Stimulated activated naive CD8-positive, alpha-beta T cell treated with anti-CD3 and anti-CD28 coated beads, Interleukin-15, amount 100 ng/mL, for 72 hours (primary cell): ENCODE measurements at regions not wholly inside any gene's neighbourhood (a gene's known extent, or its start where the extent isn't known, plus 50 kb on each side); places are given as distances from the start of the nearest gene placed in this dataset.

Source experiments
- ATAC-seq: fragments of 150-1000 bp; cut with Tn5 transposase; 2 replicates; pipeline ENCODE4 v1.10.0; 2021; ENCODE audit warnings: mild to moderate bottlenecking, moderate library complexity
- DNase-seq, 2 donors: peaks; one replicate each; pipeline ENCODE4 v3.0.0; 2021 to 2022
- H3K27ac Mint-ChIP-seq, 2 donors: one replicate each; pipeline ENCODE4 v1.8.0; 2022; ENCODE audit warnings: mild to moderate bottlenecking in 2 of 2, mixed read lengths in 2 of 2, moderate library complexity in 2 of 2
- H3K27me3 Mint-ChIP-seq: one replicate; pipeline ENCODE4 v1.8.0; 2022; ENCODE audit warnings: mixed read lengths
- H3K4me1 Mint-ChIP-seq: one replicate; pipeline ENCODE4 v1.8.0; 2022; ENCODE audit warnings: mild to moderate bottlenecking, mixed read lengths
- H3K4me3 Mint-ChIP-seq, 2 donors: one replicate each; pipeline ENCODE4 v1.8.0; 2022; ENCODE audit warnings: mild to moderate bottlenecking in 2 of 2, mixed read lengths in 2 of 2, moderate library complexity in 1 of 2
- H3K9me3 Mint-ChIP-seq, 2 donors: one replicate each; pipeline ENCODE4 v1.8.0; 2022; ENCODE audit warnings: mixed read lengths in 2 of 2

DNA sequence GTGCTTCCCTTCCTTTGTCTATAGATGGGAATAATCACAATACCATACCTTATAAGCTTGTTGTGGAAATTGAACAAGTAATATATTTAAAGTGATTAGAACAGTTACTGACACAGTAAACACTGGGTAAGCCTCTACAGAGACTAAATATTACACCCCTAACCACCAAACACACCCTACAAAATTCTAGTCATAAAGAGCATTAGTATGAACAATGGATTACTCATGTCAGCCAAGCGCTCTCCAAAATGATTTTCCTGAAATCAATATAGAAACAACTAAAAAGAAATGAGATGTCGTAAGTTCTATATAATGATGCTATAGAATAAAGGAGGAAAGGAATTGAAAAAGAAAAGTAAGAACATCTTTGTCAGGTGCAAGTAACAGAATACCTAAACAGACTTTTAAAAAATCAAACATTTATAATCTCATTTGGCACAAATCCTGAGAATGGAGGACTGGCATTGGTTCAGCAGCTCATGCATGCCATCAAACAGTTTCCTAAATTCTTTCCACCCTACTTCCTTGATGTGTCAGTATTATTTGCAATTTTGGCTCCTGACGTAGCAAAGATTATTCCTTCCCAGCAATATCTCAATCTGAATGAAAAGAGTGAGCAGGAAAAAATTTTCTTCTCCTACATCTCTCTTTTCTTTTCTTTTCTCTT, 118.0 kb downstream of the SINHCAF start:
- H3K9me3 Mint-ChIP-seq = no peaks in the 10 kb centered on the region
- H3K27me3 Mint-ChIP-seq = peaks cover 7% of the 10 kb centered on the region
- H3K4me1 Mint-ChIP-seq = peaks cover 13% of the 10 kb centered on the region
- no peak overlapping the region for H3K4me3 Mint-ChIP-seq
- no peak for DNase-seq
- ATAC-seq = peak; percentile 48
- no peak overlapping the region for H3K27ac Mint-ChIP-seq

DNA sequence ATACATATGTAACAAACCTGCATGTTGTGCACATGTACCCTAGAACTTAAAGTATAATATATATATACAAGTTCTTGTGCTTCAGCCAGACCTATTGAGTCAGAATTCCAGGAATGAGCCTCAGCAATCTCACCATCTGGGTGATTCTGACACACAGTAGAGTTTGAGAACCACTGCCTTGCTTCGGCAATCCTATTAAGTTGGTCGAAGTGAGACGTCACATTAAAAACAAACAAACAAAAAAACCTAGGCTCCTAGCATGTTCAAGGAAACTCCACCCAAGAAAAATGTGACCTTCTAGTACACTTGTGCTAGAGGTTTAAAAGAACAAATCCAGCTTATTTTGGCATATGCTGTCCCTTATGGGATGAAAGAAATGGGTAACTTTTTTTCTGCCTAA, 115.8 kb downstream of the SINHCAF start:
- H3K4me1 Mint-ChIP-seq = peaks cover 3% of the 10 kb centered on the region
- H3K4me3 Mint-ChIP-seq = no peak overlapping the region
- H3K9me3 Mint-ChIP-seq = no peaks in the 10 kb centered on the region
- no peak overlapping the region for H3K27ac Mint-ChIP-seq
- H3K27me3 Mint-ChIP-seq = peaks cover 7% of the 10 kb centered on the region
- ATAC-seq (no peak), DNase-seq (no peak)

DNA sequence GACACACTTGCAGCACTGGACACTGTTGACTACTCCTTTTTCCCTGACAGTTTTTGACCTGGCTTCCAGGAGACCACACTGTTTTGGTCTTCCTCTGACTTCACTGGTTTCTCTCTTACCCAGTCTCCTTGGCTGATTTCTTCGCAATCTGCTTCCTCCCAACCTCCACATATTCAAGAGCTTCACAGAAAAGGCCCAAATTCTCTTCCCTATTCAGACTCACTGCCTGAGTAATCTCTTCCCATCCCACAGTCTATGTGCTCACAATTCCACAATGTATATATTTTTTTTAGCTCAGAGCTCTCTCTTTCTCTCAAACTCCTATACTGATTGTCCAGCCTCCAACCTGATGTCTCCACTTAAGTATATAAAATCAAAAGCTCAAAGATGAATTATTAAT, 115.4 kb downstream of the SINHCAF start:
- Mint-ChIP-seq H3K4me1 (no peaks in the 10 kb centered on the region), H3K9me3 (no peaks in the 10 kb centered on the region)
- no peak for DNase-seq

DNA sequence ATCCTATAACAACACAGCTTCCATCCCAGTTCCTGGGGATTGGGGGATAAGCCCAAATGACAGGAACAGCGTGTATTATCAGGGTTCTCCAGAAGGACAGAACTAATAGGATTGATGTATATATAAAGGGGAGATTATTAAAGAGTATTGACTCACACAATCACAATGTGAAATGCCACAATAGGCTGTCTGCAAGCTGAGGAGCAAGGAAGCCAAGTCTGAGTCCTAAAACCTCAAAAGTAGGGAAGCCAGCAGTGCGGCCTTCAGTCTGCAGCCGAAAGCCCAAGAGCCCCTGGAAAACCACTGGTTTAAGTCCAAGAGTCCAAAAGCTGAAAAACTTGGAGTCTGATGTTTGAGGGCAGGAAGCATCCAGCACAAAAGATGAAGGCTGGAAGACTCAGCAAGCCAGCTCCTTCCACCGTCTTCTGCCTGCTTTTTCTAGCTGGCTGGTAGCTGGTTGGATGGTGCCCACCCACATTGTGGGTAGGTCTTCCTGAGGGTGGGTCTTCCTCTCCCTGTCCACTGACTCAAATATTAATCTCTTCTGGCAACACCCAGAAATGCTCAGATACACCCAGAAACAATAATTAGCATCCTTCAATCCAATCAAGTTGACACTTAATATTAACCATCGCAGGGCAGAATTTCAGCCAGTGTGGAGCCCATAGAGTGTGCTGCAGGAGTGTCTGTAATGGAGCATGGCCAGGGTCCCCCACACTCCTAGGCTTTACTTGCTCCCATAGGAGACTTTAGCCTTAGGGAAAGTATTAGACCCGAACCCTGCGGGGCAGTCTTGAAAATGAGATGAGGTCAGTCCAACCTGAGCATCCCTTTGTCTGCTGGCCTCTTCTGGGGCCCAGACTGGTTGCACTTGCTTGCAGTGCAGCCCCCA, 111.1 kb downstream of the SINHCAF start:
- Mint-ChIP-seq H3K4me1 (no peaks in the 10 kb centered on the region), H3K9me3 (no peaks in the 10 kb centered on the region), H3K4me3 (no peak overlapping the region), H3K27me3 (peaks cover 25% of the 10 kb centered on the region), H3K27ac (no peak overlapping the region)
- DNase-seq (no peak), ATAC-seq (peak; percentile 21)

More for the DNA sequence above, 115.4 kb downstream of the SINHCAF start:
- no peak overlapping the region for H3K4me3 Mint-ChIP-seq
- no peak overlapping the region for H3K27ac Mint-ChIP-seq
- peaks cover 8% of the 10 kb centered on the region for H3K27me3 Mint-ChIP-seq
- ATAC-seq = no peak

DNA sequence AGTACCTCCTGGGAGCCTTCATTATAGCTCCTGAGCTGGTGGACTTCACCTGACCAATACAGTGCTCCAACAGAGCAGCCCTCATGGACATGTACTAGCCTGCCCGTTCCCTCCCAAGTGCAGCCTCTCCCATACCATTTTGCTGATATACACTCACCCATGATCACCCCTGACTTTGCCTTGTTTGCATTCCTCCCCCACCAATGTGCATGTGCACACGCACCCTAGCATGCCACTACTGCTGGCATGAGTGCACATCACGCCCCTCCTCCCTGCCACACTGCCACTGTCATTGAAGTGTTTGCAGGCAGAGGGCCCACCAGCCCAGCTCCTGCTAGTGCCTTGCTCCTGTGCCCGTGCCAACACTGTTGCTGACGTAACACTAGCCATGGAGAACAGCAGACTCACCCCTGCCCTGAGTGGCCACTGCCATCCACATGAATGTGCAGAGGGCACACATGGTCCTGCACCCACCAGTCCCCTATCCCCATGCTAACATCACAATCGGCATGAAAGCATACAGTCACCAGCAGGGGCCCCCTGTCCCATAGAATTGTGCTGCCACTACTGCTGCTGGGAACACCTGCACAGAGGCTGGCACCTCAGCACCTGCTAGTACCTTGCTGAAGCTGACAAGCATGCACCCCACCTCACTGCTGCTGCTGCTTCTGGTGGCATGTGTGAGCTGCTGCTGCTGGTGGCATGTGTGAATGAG, 110.3 kb downstream of the SINHCAF start:
- H3K9me3 Mint-ChIP-seq = no peaks in the 10 kb centered on the region
- no peak overlapping the region for H3K4me3 Mint-ChIP-seq
- H3K4me1 Mint-ChIP-seq = no peaks in the 10 kb centered on the region
- no peak overlapping the region for H3K27ac Mint-ChIP-seq
- DNase-seq (no peak), ATAC-seq (peak; percentile 19)
- peaks cover 33% of the 10 kb centered on the region for H3K27me3 Mint-ChIP-seq

DNA sequence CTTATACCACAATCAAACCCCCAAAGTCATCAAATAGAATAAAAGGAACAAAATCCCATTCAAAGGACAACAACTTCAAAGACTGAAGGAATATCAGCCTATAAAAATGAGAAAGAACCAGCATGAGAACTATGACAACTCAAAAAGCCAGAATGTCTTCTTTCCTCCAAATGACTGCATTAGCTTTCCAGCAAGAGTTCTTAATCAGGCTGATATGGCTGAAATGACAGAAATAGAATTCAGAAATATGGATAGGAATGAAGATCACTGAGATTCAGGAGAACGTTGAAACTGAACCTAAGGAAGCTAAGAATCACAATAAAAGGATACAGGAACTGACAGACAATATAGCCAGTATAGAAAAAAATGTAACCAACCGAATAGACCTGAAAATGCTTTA, 109.5 kb downstream of the SINHCAF start:
- ATAC-seq (no peak), DNase-seq (no peak)
- Mint-ChIP-seq H3K27me3 (peaks cover 33% of the 10 kb centered on the region), H3K4me3 (no peak overlapping the region), H3K9me3 (no peaks in the 10 kb centered on the region), H3K27ac (no peak overlapping the region), H3K4me1 (no peaks in the 10 kb centered on the region)

DNA sequence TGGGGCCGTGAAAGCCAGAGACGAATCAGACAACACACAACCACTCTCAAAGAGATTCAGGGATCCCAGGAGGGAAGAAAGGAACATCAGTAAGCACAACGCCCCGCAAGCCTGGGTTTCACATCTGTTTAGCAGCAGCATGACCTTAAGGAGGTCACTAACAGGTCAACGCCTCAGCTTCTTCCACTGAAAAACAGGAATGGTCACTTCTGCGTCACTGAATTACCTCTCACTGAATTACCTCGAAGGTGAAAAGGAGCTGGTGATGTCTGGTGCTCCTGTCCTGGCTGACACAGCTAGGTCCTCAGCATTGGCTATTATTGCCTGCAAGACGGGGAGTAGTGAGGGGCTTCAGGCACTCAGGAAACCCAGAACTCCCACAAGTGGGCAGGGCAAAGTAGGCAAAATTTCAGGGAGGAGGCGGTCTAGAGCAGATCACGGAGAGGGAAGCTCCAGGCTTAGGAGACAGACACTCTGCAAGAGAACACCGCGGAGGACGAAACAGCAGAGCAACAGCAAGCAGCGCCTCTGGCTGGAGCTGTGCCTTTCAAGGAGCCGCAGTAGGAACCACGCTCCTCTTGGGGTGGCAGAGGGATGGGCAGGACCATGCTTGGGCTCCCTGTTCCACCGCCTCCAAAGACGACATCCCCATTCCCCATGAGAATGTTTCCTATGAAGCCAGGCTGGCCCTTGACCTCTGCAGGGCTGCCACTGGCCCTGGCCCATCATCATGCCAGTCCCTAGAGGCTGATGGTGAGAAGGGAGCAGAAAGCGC, 108.4 kb downstream of the SINHCAF start:
- Mint-ChIP-seq H3K9me3 (no peaks in the 10 kb centered on the region), H3K27me3 (peaks cover 33% of the 10 kb centered on the region), H3K27ac (no peak overlapping the region), H3K4me3 (no peak overlapping the region), H3K4me1 (no peaks in the 10 kb centered on the region)
- DNase-seq (no peak), ATAC-seq (no peak)

DNA sequence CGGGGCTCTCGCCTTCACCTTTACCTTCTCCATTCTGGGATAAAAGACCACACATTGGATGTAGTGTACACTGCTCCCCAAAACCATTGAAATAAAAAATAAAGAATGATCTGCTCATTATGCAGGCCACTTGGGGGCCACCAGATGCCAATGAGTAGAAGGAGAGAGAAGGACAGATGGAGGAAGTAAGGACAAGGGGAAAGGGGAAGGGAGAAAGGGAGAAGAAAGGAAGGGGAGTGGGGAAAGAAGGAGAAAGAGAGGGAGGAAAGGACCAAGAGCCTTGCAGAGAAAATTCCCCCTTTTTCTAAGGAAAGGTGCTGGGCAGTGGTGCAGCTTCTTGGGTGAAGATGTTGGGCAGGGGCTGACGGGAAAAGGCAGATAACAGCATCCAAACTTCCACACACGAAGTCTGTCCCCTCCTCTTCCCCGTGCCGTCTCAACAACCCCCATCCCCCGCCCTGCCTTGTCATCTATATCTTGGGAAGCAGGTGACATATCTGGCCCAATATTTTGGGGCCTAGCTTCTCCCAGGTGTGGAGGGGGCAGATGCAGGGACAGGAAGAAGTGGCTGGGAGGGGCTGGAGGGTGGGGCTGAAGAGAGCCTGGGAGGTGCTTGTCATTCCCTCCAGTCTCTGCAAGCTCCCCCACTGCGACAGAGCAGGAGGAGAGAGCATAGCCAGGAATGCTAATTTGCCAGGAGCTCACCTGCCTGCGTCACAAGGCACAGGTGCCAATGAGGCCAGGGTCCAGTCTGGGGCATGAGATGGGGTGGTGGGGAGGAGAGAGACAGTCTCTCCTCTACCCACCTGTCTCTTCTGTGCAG, 107.5 kb downstream of the SINHCAF start:
- Mint-ChIP-seq H3K4me3 (no peak overlapping the region), H3K27ac (no peak overlapping the region), H3K4me1 (no peaks in the 10 kb centered on the region), H3K27me3 (peaks cover 33% of the 10 kb centered on the region), H3K9me3 (no peaks in the 10 kb centered on the region)
- no peak for ATAC-seq
- no peak for DNase-seq

DNA sequence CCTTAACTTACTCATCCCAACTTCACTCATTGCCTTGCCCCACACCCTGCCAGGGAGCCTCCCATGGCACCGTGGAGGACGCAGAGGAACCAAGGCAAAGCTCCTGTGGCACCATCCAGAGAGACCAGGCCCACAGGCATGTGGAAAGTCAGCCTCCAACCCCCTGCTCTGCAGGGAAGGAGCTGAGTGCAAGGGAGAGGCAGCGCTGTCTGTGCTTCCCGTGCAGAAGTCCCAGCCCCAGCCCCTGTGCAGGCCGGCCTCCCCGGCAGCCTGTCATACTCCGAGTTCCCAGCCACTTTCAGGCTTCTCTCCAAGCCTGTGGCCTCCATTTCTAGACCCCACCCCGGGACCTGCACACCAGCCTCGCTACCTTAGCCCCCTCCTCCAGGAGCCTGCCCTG, 106.4 kb downstream of the SINHCAF start:
- peaks cover 33% of the 10 kb centered on the region for H3K27me3 Mint-ChIP-seq
- H3K4me1 Mint-ChIP-seq = no peaks in the 10 kb centered on the region
- peak; percentile 24 for ATAC-seq

DNA sequence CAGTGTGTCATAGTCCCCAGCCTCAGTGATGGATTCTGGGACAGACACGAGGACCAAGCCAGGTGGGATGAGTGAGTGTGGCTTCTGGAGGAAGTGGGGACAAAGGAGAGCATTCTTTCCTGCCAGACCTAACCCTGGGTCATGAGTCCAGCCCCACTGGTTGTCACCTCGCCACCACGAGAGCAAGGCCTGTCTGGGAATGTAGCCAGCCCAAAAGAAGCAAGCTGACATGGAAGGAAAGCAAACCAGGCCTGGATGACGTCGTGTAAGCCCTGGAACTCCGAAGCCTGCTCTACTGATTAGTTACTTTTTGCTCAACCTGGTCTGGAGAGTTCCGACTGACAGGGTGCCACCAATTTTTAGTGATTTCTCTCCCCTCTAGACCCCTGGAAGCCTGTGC, 105.9 kb downstream of the SINHCAF start:
- H3K4me3 Mint-ChIP-seq = no peak overlapping the region

More for the DNA sequence above, 106.4 kb downstream of the SINHCAF start:
- no peak overlapping the region for H3K4me3 Mint-ChIP-seq
- H3K27ac Mint-ChIP-seq = peak overlapping the region; percentile 74 to 88
- no peak for DNase-seq
- no peaks in the 10 kb centered on the region for H3K9me3 Mint-ChIP-seq

DNA sequence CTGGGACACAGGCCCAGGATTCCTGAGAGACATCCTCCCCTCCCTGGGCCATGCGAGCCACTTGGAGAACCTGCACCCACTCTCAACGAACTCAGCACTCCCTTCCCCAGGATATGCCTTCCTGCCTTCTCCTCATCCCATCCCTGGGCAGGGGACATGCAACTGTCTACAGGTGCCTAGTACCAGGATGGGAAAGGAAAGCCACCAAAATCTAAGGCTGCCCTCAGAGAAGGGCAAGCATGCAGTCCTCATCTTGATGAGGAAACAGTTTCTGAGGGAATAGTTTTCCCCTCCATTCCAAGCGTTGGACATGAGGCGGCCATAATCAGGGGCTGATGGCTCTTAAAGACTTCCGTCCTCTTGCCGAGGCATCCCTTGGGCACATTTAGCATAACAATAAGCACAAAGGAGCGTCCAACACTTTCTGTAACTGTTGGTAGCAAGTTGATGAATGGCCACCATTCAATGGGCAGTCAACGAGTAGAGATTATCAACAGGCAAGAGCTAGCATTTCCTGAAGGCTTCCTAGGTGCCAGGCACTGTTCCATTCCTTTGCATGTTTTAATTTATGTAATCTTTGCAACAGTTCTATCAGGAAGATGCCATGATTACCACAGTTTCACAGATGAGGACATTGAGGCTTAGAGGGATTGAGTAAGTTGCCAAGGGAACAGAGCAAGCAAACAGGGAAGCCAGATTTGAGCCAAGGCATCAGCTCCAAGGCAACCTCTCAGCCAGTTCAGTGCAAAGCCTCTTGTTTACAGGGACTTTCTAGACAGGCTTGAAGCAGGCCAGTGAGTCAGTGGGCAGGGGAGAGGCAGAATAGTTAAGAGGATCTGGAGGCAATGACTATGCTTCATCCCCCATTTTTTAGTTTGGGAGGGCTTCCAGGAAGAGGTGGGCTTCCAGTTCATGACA, 105.1 kb downstream of the SINHCAF start:
- Mint-ChIP-seq H3K27ac (peak overlapping the region in 1 of 2 donors; percentile 60), H3K27me3 (peaks cover 29% of the 10 kb centered on the region), H3K9me3 (no peaks in the 10 kb centered on the region), H3K4me3 (no peak overlapping the region), H3K4me1 (no peaks in the 10 kb centered on the region)
- no peak for DNase-seq
- no peak for ATAC-seq

More for the DNA sequence above, 105.9 kb downstream of the SINHCAF start:
- peak overlapping the region in 1 of 2 donors; percentile 88 for H3K27ac Mint-ChIP-seq
- no peaks in the 10 kb centered on the region for H3K9me3 Mint-ChIP-seq
- ATAC-seq = no peak
- peaks cover 33% of the 10 kb centered on the region for H3K27me3 Mint-ChIP-seq
- DNase-seq = no peak
- H3K4me1 Mint-ChIP-seq = no peaks in the 10 kb centered on the region

DNA sequence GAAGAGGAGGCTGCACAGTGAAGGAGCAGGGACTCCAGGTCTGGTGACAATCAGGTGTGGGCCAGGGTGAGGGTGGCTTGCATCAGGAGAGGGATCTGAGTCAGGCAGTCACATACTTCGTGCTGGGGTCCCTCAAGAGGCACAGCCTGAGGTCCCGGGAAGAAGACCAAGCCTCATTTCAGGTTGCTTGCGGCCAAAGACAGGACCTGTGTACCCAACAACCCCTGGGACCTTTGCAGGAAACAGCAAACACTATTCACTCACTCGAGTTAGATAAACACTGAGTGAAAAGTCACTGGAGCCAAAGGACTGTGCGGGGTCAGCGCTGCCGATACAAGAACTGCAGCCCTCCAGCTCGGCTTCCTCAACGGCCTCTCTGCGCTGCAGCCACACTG, 104.4 kb downstream of the SINHCAF start:
- Mint-ChIP-seq H3K4me1 (no peaks in the 10 kb centered on the region), H3K27me3 (peaks cover 23% of the 10 kb centered on the region), H3K27ac (no peak overlapping the region), H3K4me3 (no peak overlapping the region), H3K9me3 (no peaks in the 10 kb centered on the region)
- no peak for ATAC-seq
- DNase-seq = no peak

DNA sequence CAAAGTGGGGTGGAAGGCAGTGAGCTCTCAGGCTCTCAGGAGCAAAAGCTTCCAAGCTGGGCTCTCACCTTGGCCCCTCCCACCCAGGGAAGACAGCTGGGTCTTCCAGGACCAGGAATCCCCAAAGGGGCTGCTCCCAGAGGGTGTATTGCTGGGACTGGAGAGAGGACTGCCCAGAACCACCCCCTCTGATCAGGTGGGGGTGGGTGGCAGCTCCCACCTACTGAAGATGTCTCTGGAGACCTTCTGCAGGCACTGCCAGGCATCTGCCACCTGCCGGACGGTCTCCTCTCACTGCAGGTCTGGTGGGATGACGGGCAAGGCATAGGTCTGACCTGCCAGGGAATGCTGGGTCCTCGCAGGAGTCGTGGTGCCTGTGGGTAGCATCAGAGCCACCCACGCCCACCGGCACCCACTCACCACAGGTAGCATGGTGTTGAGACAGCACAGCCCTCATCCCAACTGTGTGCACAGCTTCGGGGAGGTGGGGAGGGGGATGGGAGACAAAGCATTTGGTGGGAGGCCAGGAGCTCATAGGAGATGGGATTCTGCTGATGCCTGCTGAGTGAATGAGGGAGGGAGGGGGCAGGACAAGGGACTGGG, 103.2 kb downstream of the SINHCAF start:
- H3K4me3 Mint-ChIP-seq = no peak overlapping the region
- H3K4me1 Mint-ChIP-seq = no peaks in the 10 kb centered on the region
- ATAC-seq (no peak), DNase-seq (no peak)
- no peaks in the 10 kb centered on the region for H3K9me3 Mint-ChIP-seq
- H3K27ac Mint-ChIP-seq = no peak overlapping the region
- H3K27me3 Mint-ChIP-seq = peaks cover 20% of the 10 kb centered on the region
